Glomerular visceral epithelial cell (primary cell): ENCODE measurements at regions not wholly inside any gene's neighbourhood (a gene's known extent, or its start where the extent isn't known, plus 50 kb on each side); places are given as distances from the start of the nearest gene placed in this dataset.

Experiments
- DNase-seq: peaks from one replicate; pipeline ENCODE4 v3.0.0-alpha.2; 2016; ENCODE audit errors: extremely low spot score

DNA sequence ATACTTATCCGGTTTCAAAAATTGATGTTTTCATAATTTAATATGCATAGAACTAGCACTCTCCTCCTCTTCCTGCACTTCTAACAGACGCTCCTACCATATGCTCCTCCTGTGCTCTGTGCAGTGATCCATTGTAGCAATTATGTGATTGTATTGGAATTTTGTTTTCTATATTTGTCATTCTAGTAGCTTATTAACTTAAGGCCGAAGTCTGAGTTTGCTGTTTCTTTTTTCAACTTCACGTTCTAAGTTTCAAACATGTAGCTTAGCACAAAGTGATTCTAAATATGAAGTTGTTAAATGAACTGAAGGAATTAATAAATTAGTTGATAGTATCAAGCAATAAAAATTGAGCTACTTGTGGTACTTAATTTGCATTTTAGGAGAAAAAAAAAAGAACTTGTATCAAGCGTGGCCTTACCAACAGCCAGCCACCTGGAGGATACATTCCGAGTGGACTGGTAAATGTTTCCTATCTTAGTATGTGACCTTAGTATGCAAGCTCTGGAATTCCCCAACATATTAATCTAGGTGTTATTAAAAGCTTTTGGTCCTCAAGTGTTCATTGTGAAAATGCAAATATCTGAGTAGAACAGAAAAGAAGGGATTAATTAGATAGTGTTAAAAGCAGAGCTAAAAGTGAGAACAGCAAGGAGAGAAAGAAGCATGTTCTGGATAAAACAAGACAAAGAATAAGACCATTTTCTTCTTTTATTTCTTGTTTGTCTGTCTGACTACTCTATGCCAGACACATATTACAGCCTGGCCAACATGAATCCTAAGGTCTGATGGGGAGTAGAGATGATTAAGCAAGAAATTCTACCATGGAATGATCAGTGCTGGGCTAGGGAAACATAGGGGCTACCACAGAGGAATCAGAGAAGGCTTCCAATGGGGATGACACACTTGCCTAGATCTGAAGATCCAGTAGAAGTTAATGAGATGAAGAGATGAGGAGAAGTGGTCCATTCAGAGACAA, 290.4 kb upstream of the MON1B start:
- peak; percentile 74 for DNase-seq

- no peak for DNase-seq
Measured at GRCh38 chr16:76906552-76906951, 284.4 kb upstream of the MON1B start.

DNA sequence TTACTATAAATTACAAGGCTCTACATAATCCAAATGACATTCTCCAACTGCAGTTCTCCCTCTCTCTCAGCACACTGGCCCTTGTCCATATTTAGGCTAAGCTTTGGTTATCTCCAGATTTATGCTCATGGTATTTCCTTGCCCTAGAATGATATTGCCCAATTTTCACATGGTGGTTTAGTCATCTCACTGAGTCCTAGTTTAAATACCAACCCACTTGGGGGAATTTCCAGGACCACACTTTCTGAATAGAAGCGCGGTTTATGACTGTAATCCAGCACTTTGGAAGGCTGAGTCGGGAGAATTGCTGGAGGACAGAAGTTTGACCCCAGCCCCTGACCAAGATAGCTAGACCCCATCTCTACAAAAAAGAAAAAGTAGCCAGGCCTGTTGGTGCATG, 280.1 kb upstream of the MON1B start:
- DNase-seq: peak; percentile 74

DNA sequence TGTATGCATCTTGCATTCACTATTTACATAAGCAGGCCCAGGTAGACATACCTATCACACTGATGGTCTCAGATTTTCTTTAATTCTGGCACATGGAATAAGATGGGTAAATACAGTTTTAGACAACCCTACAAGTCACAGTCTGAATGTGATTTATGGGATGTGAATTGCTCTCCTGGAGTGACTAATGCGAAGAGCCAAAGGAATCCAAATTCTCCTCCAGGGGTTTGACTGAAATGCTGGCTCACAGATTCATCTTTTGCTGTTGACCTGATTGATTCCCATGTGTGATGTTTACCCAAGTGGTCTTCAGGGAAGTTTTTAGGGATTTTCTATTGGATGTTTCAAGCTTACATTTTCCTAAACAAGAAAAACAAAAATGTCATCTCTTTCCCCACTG, 277.9 kb upstream of the MON1B start:
- no peak for DNase-seq

- DNase-seq: no peak
Measured at GRCh38 chr16:76926042-76926441, 264.9 kb upstream of the MON1B start.

DNA sequence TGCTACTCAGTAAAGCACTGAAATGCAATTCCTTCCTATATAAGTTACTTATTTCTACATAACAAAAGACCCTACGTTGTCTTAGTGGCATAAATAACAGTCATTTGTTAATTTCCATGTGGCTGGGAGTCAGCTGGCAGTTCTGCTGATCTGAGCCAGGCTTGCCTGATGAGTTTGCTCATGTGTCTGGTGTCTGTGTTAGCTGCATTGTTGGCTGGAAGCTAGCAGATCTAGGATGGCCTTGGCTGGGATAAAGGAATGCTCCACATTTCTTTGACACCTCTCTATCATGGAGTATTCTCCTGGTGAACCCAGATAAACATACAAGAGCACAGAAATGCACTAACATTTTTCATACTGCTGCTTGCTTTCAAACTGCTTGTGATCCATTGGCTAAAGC, 264.4 kb upstream of the MON1B start:
- no peak for DNase-seq

DNA sequence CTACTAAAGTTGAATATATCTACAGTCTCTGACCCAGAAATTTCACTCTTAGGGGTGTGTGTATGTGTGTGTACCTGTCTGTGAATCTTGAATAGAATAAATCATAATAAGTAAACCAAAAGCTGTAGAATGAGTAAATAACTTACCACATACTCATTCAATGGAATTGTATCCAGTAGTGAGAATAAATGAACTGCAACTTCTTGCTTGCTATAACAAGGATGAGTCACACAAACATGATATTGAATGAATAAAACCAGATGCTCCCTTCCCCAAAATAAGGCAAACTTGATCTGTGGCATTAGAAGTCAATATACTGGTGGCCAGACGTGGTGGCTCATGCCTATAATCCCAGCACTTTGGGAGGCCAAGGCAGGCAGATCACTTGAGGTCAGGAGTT, 259.8 kb upstream of the MON1B start:
- no peak for DNase-seq

DNA sequence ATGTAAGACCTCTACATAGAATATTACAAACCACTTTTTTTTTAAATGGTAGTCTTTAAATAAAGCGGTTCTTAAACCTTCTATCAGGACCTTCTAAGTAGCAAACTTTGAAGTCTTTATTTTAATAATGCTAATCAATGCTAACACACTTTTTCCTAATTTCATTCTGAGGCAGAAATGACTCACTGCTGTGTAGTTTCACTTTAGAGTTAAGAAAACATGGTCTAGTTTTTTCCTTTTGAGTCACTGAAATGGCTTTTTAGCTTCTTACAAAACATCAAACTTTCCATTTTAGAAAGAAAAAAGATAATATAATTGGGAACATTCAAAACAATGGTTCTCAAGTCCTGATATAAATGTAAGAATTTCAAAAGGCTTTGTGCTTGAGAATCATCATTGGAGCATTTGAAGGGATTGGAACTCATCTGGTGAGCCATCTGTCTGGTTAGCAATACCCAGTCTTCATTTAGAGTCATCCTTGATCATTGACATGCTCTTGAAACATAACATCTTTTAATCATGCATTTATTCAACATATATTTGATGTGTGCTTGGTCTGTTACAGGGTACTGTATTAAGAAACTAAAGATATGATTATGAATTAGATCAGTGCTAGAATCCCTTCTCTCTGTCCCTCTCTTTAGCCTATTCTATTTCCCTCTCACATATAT, 258.3 kb upstream of the MON1B start:
- no peak for DNase-seq

GRCh38 chr16:76940251-76940650, 250.7 kb upstream of the MON1B start:
- peak; percentile 3 for DNase-seq

DNA sequence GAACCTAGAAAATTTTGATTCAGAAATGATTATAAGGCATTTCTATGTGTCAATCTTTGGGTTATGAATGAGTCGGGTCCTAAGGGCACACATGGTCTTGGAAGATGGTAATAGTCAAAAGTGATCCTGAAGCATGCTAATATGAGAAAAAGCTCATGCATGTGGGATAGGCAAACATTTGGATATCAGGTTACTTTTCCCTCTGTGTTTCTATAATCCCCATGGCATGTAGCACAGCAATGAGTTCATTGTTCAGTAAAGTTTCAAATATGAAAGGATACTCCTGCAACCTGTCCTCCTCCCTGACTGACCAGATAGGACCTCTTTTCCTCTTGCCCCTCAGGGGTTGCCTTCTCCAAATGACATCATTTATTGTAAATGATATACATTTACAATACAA, 249.9 kb upstream of the MON1B start:
- no peak for DNase-seq

DNA sequence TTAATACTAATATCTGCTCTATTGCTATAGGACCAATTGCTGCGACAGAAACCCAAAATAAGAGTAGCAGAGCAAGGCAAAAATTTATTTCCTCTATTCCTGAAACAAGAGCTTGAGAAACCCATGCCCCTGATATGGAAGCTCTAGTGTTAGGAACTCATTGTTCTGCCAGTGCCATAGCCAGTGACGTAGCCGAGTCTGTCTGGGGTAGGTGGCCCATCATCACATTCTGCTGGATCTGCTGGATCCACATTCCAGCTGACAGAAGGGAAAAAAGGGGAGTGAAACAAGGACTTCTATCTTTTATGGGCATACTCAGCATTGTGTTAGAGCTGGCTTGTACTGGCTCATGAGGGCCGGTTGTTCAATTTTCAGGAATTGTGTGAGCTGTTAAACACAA, 248.9 kb upstream of the MON1B start:
- no peak for DNase-seq

GRCh38 chr16:76943921-76944320, 247.1 kb upstream of the MON1B start:
- no peak for DNase-seq

DNA sequence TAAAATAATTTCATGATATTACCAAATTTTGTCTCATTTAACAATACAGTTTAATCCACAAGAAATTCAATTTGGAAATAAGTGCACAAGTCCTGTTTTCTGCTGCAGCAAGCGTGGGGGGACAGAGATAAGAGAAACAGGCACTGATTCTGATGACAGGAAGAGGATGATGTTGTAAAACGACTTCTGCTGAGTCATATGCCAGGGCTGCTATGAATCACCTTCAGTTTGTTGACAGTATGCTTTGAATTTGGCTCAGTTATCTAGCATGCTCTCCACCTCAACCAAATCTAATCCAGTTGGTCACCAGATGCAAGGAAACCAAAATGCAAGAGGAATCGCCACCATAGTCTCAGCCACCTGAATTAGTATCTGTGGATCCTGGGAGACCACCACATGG, 244.1 kb upstream of the MON1B start:
- DNase-seq: peak; percentile 37

GRCh38 chr16:76947749-76948148, 243.2 kb upstream of the MON1B start:
- no peak for DNase-seq

DNA sequence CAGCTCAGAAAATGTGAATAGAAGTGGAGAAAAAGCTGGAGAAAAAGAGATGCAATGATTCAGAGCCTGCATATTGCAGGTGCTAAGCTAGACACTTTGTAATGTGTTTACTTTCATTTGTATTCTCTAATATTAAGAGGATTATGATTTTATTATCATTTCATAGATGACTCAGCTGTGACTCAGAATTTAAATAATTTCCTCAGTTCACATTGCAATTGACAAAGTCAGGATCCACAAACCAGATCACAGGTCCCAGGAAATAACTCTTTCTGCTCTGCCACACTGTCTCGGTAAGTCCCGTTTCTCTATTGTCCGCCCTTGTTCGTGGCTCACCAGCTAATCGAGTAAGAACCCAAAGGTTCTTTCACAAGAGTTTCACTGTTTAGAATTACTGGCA, 235.4 kb upstream of the MON1B start:
- DNase-seq: no peak

- no peak for DNase-seq
Measured at GRCh38 chr16:76956394-76956793, 234.6 kb upstream of the MON1B start.

GRCh38 chr16:76956841-76957240, 234.1 kb upstream of the MON1B start:
- DNase-seq: no peak

- DNase-seq: no peak
Measured at GRCh38 chr16:76959166-76959565, 231.8 kb upstream of the MON1B start.

DNA sequence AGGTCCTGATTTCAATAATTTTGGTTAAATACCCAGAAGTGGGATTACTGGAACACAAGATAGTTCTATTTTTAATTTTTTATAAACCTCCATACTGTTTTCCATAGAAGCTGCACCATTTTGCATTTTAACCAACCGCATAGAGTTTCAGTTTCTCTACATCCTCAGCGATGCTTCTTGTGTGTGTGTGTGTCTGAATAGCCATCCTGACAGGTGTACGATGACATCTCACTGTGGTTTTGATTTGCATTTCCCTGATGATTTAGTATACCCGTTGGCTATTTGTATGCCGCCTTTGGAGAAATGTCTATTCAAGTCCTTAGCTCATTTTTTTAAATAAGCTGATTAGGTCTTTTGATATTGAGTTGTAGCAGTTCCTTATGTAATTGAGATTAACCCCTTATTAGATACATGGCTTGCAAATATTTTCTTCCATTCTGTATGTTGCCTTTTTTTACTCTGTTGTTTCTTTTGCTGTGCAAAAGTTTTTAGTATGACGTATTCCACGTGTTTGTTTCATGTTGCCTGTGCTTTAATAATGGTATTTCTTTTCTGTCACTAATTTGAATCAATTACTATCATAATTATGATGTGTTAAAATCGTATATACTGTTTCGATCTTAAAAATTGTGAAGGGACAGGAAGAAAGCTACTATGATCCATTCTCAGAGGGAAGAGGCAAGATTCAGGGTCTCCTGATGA, 227.2 kb upstream of the MON1B start:
- DNase-seq: no peak

DNA sequence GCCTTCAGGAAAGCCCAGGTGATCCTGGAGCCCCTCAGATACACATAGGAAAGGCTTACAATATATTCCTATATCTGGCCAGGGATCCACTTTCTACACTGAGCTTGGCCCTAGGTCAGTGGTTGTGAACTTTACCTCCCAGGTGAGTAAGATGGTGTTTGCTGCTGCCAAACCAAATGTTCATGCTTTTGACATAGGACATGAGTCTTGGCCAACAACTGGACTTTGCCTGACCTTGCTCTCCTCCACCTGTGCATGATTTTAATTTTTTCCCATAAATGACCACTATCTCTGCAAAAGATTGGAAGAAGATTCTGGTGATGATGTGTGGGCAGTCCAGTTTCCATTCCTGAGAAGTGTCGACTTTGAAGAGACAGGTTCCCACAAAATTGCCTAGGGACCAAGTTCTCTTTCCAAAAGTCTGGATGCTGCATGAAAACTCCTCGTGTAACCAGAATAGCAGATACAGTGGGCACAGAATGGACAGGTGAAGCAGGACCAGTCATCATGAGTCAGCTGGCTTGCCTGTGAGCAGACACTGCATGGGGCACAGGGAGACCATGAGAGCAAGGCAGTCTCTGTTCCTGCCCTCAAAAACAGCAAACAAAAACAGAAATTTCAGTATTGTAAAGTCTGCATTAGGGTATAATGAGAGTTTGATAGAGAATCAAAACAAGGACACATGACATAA, 226.4 kb upstream of the MON1B start:
- no peak for DNase-seq

DNA sequence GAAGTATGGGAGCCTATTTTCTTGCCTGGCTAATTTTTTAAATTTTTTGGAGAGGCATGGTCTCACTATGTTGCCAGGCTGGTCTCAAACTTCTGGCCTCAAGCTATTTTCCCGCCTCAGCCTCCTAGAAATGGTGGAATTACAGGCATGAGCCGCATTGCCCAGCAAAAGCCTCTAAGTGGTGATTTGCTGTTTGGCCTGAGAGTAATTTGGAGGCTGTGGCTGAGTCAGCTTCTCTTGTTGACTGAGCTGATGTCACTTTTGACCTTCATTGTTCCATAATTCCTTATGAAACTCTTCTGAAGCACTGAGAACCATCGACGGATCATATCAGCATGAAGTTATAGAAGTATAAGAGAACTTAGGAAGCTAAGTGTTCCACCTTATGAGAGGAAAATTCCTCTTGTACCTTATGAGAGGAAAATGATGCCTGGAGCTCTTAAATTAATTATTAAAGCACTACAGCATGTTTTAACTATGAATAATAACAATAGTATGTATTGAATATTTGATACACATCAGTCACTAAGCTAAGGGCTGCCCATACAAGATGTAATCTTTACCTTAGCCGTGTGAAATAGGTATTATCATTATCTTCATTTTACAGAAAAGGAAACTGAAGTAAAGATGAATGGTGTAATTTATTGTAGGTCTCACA, 220.8 kb upstream of the MON1B start:
- DNase-seq: no peak

GRCh38 chr16:76970745-76971099, 220.3 kb upstream of the MON1B start:
- no peak for DNase-seq
